GM23338 (cell line): ENCODE measurements at regions not wholly inside any gene's neighbourhood (a gene's known extent, or its start where the extent isn't known, plus 50 kb on each side); places are given as distances from the start of the nearest gene placed in this dataset.

Experiments
- ATAC-seq: fragments of 200-7000 bp; cut with Tn5 transposase; 3 replicates; pipeline ENCODE4 v1.9.1; 2020
- DNase-seq: peaks from one replicate; pipeline ENCODE4 v3.0.0-alpha.2; 2015; ENCODE audit warnings: low spot score
- H2AFZ ChIP-seq: fragments of 200-600 bp; sonication (generic); 2 replicates; pipeline ENCODE4 v1.8.0; 2016; ENCODE audit warnings: antibody characterized with exemption, mild to moderate bottlenecking, moderate library complexity
- H3F3A ChIP-seq: fragments of 200-600 bp; sonication (generic); replicated peaks from 2 replicates; pipeline ENCODE4 v1.8.0; 2017; ENCODE audit warnings: antibody characterized with exemption, mixed run types, low read depth
- H3K27ac ChIP-seq: fragments of 200-600 bp; sonication (generic); 2 replicates; pipeline ENCODE4 v1.6.1; 2016; ENCODE audit warnings: low read depth
- H3K27me3 ChIP-seq: fragments of 200-600 bp; sonication (generic); 2 replicates; pipeline ENCODE4 v1.8.0; 2016; ENCODE audit warnings: mild to moderate bottlenecking, mixed run types, moderate library complexity; ENCODE audit not compliant: insufficient read depth
- H3K36me3 ChIP-seq: fragments of 200-600 bp; sonication (generic); 2 replicates; pipeline ENCODE4 v1.8.0; 2016; ENCODE audit warnings: mild to moderate bottlenecking; ENCODE audit not compliant: insufficient read depth
- H3K4me1 ChIP-seq: fragments of 200-600 bp; sonication (generic); 2 replicates; pipeline ENCODE4 v1.8.0; 2016; ENCODE audit warnings: mild to moderate bottlenecking, moderate library complexity; ENCODE audit not compliant: insufficient read depth
- H3K4me2 ChIP-seq: fragments of 200-600 bp; sonication (generic); 2 replicates; pipeline ENCODE4 v1.7.1; 2017; ENCODE audit warnings: mixed run types
- H3K4me3 ChIP-seq: fragments of 200-600 bp; sonication (generic); 2 replicates; pipeline ENCODE4 v1.6.1; 2016; ENCODE audit warnings: mixed run types
- H3K79me2 ChIP-seq: fragments of 200-600 bp; sonication (generic); replicated peaks from 2 replicates; pipeline ENCODE4 v1.8.0; 2017; ENCODE audit warnings: mild to moderate bottlenecking; ENCODE audit not compliant: insufficient read depth
- H3K9me2 ChIP-seq: fragments of 200-600 bp; sonication (generic); 2 replicates; pipeline ENCODE4 v1.8.0; 2017; ENCODE audit not compliant: insufficient read depth
- H4K20me1 ChIP-seq: fragments of 200-600 bp; sonication (generic); replicated peaks from 2 replicates; pipeline ENCODE4 v1.8.0; 2017; ENCODE audit warnings: mild to moderate bottlenecking; ENCODE audit not compliant: insufficient read depth
- H3K27ac Mint-ChIP-seq: 2 replicates; pipeline ENCODE4 v1.8.0; 2020; ENCODE audit warnings: inconsistent platforms, mild to moderate bottlenecking, moderate library complexity, mixed read lengths
- H3K27me3 Mint-ChIP-seq: 3 replicates; pipeline ENCODE4 v1.8.0; 2022; ENCODE audit warnings: low read depth, mild to moderate bottlenecking, moderate library complexity, mixed read lengths, inconsistent platforms; ENCODE audit not compliant: insufficient read depth, poor library complexity
- H3K36me3 Mint-ChIP-seq: 3 replicates; pipeline ENCODE4 v1.8.0; 2021; ENCODE audit warnings: low read depth, mild to moderate bottlenecking, inconsistent platforms, moderate library complexity, mixed read lengths
- H3K4me1 Mint-ChIP-seq: 3 replicates; pipeline ENCODE4 v1.8.0; 2020; ENCODE audit warnings: mild to moderate bottlenecking, inconsistent platforms, mixed read lengths
- H3K4me3 Mint-ChIP-seq: 3 replicates; pipeline ENCODE4 v1.8.0; 2021; ENCODE audit warnings: moderate library complexity, mild to moderate bottlenecking, inconsistent platforms, mixed read lengths
- H3K9me3 Mint-ChIP-seq: 3 replicates; pipeline ENCODE4 v1.8.0; 2020; ENCODE audit warnings: moderate library complexity, mild to moderate bottlenecking, inconsistent platforms, mixed read lengths
- CREB1 ChIP-seq: fragments of 250-450 bp; sonication (Bioruptor Pico); IDR thresholded peaks from 2 replicates; pipeline ENCODE4 v1.5.0; 2020; ENCODE audit warnings: low read depth, mild to moderate bottlenecking, moderate library complexity
- ETS1 ChIP-seq: IDR thresholded peaks from 2 replicates; pipeline ENCODE4 v1.6.1; 2016; ENCODE audit warnings: antibody characterized with exemption
- EZH2 ChIP-seq: fragments of 200-600 bp; sonication (generic); IDR thresholded peaks from one replicate; pipeline ENCODE4 v1.8.0; 2017; ENCODE audit warnings: antibody characterized with exemption, mild to moderate bottlenecking, low read depth; ENCODE audit not compliant: unreplicated experiment
- EZH2phosphoT487 ChIP-seq: fragments of 200-600 bp; sonication (generic); IDR thresholded peaks from one replicate; pipeline ENCODE4 v1.8.1; 2018; ENCODE audit warnings: antibody characterized with exemption; ENCODE audit not compliant: unreplicated experiment
- POLR2AphosphoS5 ChIP-seq: IDR thresholded peaks from 2 replicates; pipeline ENCODE4 v1.6.1; 2016; ENCODE audit warnings: antibody characterized with exemption, low read depth
- ZNF462 ChIP-seq: fragments of 250-450 bp; sonication (Bioruptor Pico); IDR thresholded peaks from 2 replicates; pipeline ENCODE4 v1.5.0; 2020; ENCODE audit warnings: mild to moderate bottlenecking, moderate library complexity

GRCh38 chr19:32124585-32124984, 220.8 kb upstream of the ZNF507 start:
- DNase-seq (no peak), ATAC-seq (no peak)
- H3K4me2 ChIP-seq, result no peak overlapping the region
- H4K20me1 ChIP-seq, result no peaks in the 10 kb centered on the region
- peak overlapping the region; percentile 66; the same call in 1 of the 2 replicates for H2AFZ ChIP-seq
- H3K27me3 ChIP-seq, result no peaks in the 10 kb centered on the region
- no peaks in the 10 kb centered on the region for H3K36me3 ChIP-seq
- no peaks in the 10 kb centered on the region for H3F3A ChIP-seq
- Mint-ChIP-seq H3K27ac (no peak overlapping the region), H3K9me3 (peaks cover 6% of the 10 kb centered on the region; the same call in 1 of the 3 replicates), H3K27me3 (peaks cover 4% of the 10 kb centered on the region), H3K4me1 (peaks cover 4% of the 10 kb centered on the region; the same call in 2 of the 3 replicates), H3K4me3 (no peak overlapping the region), H3K36me3 (no peaks in the 10 kb centered on the region)
- H3K79me2 ChIP-seq, result no peaks in the 10 kb centered on the region
- TF ChIP-seq EZH2phosphoT487 (no peak), ETS1 (no peak), CREB1 (CRISPR knock-in tag) (no peak)
- H3K9me2 ChIP-seq, result 0 out of 2 replicates have a peak, but pooled peaks cover 4% of the 10 kb centered on the region
- no peak overlapping the region for H3K27ac ChIP-seq
- H3K4me3 ChIP-seq, result no peak overlapping the region
- no peaks in the 10 kb centered on the region for H3K4me1 ChIP-seq

GRCh38 chr19:32129141-32129540, 216.3 kb upstream of the ZNF507 start:
- Mint-ChIP-seq H3K4me1 (no peaks in the 10 kb centered on the region), H3K4me3 (no peak overlapping the region), H3K27ac (peak overlapping the region; percentile 41; the same call in 1 of the 2 replicates), H3K9me3 (no peaks in the 10 kb centered on the region), H3K27me3 (peaks cover 3% of the 10 kb centered on the region), H3K36me3 (no peaks in the 10 kb centered on the region)
- no peak for TF ChIP-seq CREB1 (CRISPR knock-in tag)
- no peak for TF ChIP-seq EZH2
- no peak for TF ChIP-seq EZH2phosphoT487
- no peak for TF ChIP-seq ZNF462
- no peak for TF ChIP-seq POLR2AphosphoS5
- H3F3A ChIP-seq, result no peaks in the 10 kb centered on the region
- H3K4me3 ChIP-seq, result no peak overlapping the region
- ATAC-seq, result no peak
- no peak overlapping the region for H3K27ac ChIP-seq
- no peaks in the 10 kb centered on the region; the same call in 1 of the 2 replicates for H3K9me2 ChIP-seq
- H3K4me1 ChIP-seq, result no peaks in the 10 kb centered on the region
- H4K20me1 ChIP-seq, result no peaks in the 10 kb centered on the region
- no peaks in the 10 kb centered on the region for H3K27me3 ChIP-seq
- DNase-seq, result no peak
- H2AFZ ChIP-seq, result no peak overlapping the region
- no peaks in the 10 kb centered on the region for H3K36me3 ChIP-seq
- no peaks in the 10 kb centered on the region for H3K79me2 ChIP-seq
- H3K4me2 ChIP-seq, result no peak overlapping the region
